SU-DHL-6 (cell line): ENCODE measurements at regions not wholly inside any gene's neighbourhood (a gene's known extent, or its start where the extent isn't known, plus 50 kb on each side); places are given as distances from the start of the nearest gene placed in this dataset.

Source experiments
- H2AFZ ChIP-seq: fragments of 200-600 bp; sonication (generic); 2 replicates; pipeline ENCODE4 v1.6.1; 2014; ENCODE audit warnings: low read depth, mild to moderate bottlenecking, moderate library complexity, mixed read lengths, antibody characterized with exemption, low read length; ENCODE audit not compliant: severe bottlenecking
- H3F3A ChIP-seq: fragments of 200-600 bp; shearing (Covaris generic); 2 replicates; pipeline ENCODE4 v1.6.0; 2016; ENCODE audit warnings: antibody characterized with exemption, mild to moderate bottlenecking; ENCODE audit not compliant: insufficient read depth
- H3K27ac ChIP-seq: fragments of 200-600 bp; sonication (generic); 2 replicates; pipeline ENCODE4 v1.5.1; 2016; ENCODE audit warnings: low read depth, mild to moderate bottlenecking, low read length, moderate library complexity, mixed read lengths
- H3K27me3 ChIP-seq: fragments of 200-600 bp; sonication (generic), shearing (Covaris generic); 2 replicates; pipeline ENCODE4 v1.6.0; 2014; ENCODE audit warnings: mild to moderate bottlenecking, low read length
- H3K36me3 ChIP-seq: fragments of 200-600 bp; sonication (generic); 2 replicates; pipeline ENCODE4 v1.6.1; 2014; ENCODE audit warnings: mild to moderate bottlenecking, low read length, mixed read lengths
- H3K4me2 ChIP-seq: fragments of 300-600, 200-600 bp; shearing (Covaris generic), sonication (generic); 2 replicates; pipeline ENCODE4 v1.6.0; 2014; ENCODE audit warnings: low read length, low read depth, mild to moderate bottlenecking; ENCODE audit not compliant: poor library complexity, severe bottlenecking
- H3K4me3 ChIP-seq: fragments of 200-600 bp; sonication (generic); 2 replicates; pipeline ENCODE4 v1.5.1; 2014; ENCODE audit warnings: antibody characterized with exemption, low read length, mild to moderate bottlenecking, mixed read lengths; ENCODE audit not compliant: insufficient read depth, poor library complexity, severe bottlenecking
- H3K79me2 ChIP-seq: fragments of 200-600 bp; sonication (generic); 2 replicates; pipeline ENCODE4 v1.6.1; 2014; ENCODE audit warnings: mild to moderate bottlenecking, low read length, moderate library complexity; ENCODE audit not compliant: insufficient read depth
- H3K9ac ChIP-seq: fragments of 200-600 bp; sonication (generic); 2 replicates; pipeline ENCODE4 v1.7.0; 2014; ENCODE audit warnings: mild to moderate bottlenecking, low read length
- H3K9me2 ChIP-seq: fragments of 200-600 bp; sonication (generic); replicated peaks from 2 replicates; pipeline ENCODE4 v1.6.1; 2014; ENCODE audit warnings: low read length; ENCODE audit not compliant: insufficient read depth
- H3K9me3 ChIP-seq: fragments of 200-600 bp; sonication (generic); 2 replicates; pipeline ENCODE4 v1.6.1; 2014; ENCODE audit warnings: low read length, mixed read lengths; ENCODE audit not compliant: insufficient read depth
- H4K20me1 ChIP-seq: fragments of 200-600 bp; sonication (generic); 2 replicates; pipeline ENCODE4 v1.6.1; 2014; ENCODE audit warnings: low read depth, mild to moderate bottlenecking, antibody characterized with exemption, low read length, moderate library complexity, mixed read lengths
- EZH2phosphoT487 ChIP-seq: fragments of 200-600 bp; sonication (generic), shearing (Covaris generic); conservative IDR thresholded peaks from 2 replicates; pipeline ENCODE4 v1.6.1; 2018; ENCODE audit warnings: mild to moderate bottlenecking, antibody characterized with exemption, low read length, moderate library complexity, mixed read lengths
- TF ChIP-seq, protein P1 (sequence below): fragments of 200-600 bp; sonication (generic); IDR thresholded peaks from one replicate; pipeline ENCODE4 v1.5.1; 2017; ENCODE audit warnings: antibody characterized with exemption, mild to moderate bottlenecking, low read length, moderate library complexity; ENCODE audit not compliant: insufficient read depth, poor library complexity, severe bottlenecking

DNA sequence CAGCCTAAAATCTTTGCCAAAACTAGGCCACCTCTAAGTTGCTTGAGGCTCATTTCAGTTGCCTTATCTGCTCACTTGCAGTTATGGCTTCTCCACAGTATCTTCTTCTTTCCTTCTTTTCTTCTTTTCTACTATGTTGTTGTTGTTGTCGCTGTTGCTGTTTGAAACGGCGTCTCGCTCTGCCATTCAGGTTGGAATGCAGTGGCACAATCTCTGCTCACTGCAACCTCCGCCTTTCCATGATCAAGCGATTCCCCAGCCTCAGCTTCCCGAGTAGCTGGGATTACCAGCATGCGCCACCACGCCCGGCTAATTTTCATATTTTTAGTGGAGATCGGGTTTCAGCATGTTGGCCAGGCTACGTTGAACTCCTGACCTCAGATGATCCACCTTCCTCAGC, 210.8 kb upstream of the NR2F2 start:
- H3K9me2 ChIP-seq = no peaks in the 10 kb centered on the region
- no peak overlapping the region for H3K9ac ChIP-seq
- H3F3A ChIP-seq = no peaks in the 10 kb centered on the region
- no peaks in the 10 kb centered on the region for H3K79me2 ChIP-seq
- no peaks in the 10 kb centered on the region for H3K27me3 ChIP-seq
- H3K9me3 ChIP-seq = no peaks in the 10 kb centered on the region
- H2AFZ ChIP-seq = no peak overlapping the region
- no peak overlapping the region for H3K4me2 ChIP-seq
- H3K4me3 ChIP-seq = no peak overlapping the region
- no peaks in the 10 kb centered on the region for H4K20me1 ChIP-seq
- no peak overlapping the region for H3K27ac ChIP-seq
- no peak for TF ChIP-seq EZH2phosphoT487
- TF ChIP-seq, protein P1, sequence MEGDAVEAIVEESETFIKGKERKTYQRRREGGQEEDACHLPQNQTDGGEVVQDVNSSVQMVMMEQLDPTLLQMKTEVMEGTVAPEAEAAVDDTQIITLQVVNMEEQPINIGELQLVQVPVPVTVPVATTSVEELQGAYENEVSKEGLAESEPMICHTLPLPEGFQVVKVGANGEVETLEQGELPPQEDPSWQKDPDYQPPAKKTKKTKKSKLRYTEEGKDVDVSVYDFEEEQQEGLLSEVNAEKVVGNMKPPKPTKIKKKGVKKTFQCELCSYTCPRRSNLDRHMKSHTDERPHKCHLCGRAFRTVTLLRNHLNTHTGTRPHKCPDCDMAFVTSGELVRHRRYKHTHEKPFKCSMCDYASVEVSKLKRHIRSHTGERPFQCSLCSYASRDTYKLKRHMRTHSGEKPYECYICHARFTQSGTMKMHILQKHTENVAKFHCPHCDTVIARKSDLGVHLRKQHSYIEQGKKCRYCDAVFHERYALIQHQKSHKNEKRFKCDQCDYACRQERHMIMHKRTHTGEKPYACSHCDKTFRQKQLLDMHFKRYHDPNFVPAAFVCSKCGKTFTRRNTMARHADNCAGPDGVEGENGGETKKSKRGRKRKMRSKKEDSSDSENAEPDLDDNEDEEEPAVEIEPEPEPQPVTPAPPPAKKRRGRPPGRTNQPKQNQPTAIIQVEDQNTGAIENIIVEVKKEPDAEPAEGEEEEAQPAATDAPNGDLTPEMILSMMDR = no peak
- no peaks in the 10 kb centered on the region for H3K36me3 ChIP-seq

- no peaks in the 10 kb centered on the region for H3K36me3 ChIP-seq
- no peaks in the 10 kb centered on the region for H3K9me2 ChIP-seq
- H3K9me3 ChIP-seq = no peaks in the 10 kb centered on the region
- H4K20me1 ChIP-seq = no peaks in the 10 kb centered on the region
- no peaks in the 10 kb centered on the region for H3F3A ChIP-seq
- no peak overlapping the region for H2AFZ ChIP-seq
- H3K27ac ChIP-seq = no peak overlapping the region
- no peak overlapping the region for H3K9ac ChIP-seq
- TF ChIP-seq EZH2phosphoT487 = no peak
- TF ChIP-seq, protein P1 = no peak
- H3K27me3 ChIP-seq = no peaks in the 10 kb centered on the region
- no peak overlapping the region for H3K4me3 ChIP-seq
- no peak overlapping the region for H3K4me2 ChIP-seq
- H3K79me2 ChIP-seq = no peaks in the 10 kb centered on the region
Measured at GRCh38 chr15:96121086-96121920, 209.2 kb upstream of the NR2F2 start.

DNA sequence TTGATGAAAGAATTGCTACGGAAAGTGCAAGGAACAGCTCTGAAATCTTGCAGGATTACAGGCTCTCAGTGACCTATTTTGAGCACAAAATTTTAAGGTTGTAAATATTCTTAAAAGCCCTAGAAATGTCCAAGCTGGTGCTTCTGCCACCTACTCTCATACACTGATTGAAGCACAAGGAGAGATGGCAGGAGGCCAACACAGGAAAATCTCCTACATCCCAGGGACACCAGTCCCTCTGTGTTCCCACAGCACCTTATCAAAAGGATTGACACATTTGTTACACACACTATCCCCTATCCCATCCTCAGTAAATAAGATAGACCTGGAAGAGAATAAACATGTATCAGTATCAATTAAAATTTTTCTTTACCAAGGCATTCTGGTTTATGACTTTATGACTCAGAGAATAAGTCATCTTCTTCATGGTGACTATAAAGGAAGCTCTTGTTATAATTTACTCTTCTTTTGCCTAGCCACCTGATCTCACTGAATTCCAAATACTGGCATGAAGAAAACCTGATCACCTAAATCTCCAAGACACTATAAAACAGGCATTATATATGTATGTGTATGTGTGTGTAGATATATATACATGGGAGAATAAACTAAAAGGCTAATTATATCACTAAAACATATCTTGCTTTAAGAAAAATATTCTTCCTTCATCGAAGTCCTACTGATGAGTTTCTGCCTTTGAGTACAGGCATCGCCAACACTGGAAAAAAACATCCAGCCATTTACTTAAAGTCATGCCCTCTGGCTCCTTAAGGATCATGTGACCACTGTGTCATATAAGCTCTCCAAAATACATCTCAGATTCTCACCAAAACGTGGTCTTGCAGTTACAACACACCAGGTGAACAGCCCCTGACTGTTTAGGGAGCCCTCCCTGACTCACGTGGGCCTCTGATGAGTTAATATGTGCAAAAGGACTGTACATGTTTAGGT, 208.1 kb upstream of the NR2F2 start:
- Histone ChIP-seq H3K9me3 (no peaks in the 10 kb centered on the region), H3K4me2 (no peak overlapping the region), H3K36me3 (no peaks in the 10 kb centered on the region), H3K27ac (no peak overlapping the region), H2AFZ (no peak overlapping the region), H3K4me3 (no peak overlapping the region), H3F3A (no peaks in the 10 kb centered on the region), H4K20me1 (no peaks in the 10 kb centered on the region), H3K9ac (no peak overlapping the region), H3K9me2 (no peaks in the 10 kb centered on the region), H3K27me3 (no peaks in the 10 kb centered on the region), H3K79me2 (no peaks in the 10 kb centered on the region)
- no peak for TF ChIP-seq EZH2phosphoT487
- TF ChIP-seq, protein P1 = no peak
